Adrenal gland (tissue), 9 donors: ENCODE measurements at regions not wholly inside any gene's neighbourhood (a gene's known extent, or its start where the extent isn't known, plus 50 kb on each side); places are given as distances from the start of the nearest gene placed in this dataset.
A peak's percentile ranks its signal among the peaks of the same experiment; 100 is the strongest.
"Not testable (repeated sequence)": the region's sequence is repeated elsewhere in the genome, so short reads cannot be mapped to it uniquely, and the experiment has no call there.

Source experiments
- DNase-seq, 7 donors: peaks; one replicate each; pipeline ENCODE4 v3.0.0-alpha.2; 2019 to 2020
- H3K27ac ChIP-seq, 5 donors: fragments of 200-600 bp; sonication (generic) in 4 of 5; 1 replicate in 3 of 5; 2 replicates in 2 of 5; pipeline versions ENCODE4 v1.5.1 to v1.8.0; 2016 to 2020; ENCODE audit warnings: mild to moderate bottlenecking in 1 of 5
- H3K27me3 ChIP-seq: fragments of 200-600 bp; 2 replicates; pipeline ENCODE4 v1.8.0; 2021
- H3K36me3 ChIP-seq, 2 donors: fragments of 200-600 bp; replicated peaks in 1 of 2; 1 replicate in 1 of 2; 2 replicates in 1 of 2; pipeline versions ENCODE4 v1.5.1 to v1.8.0; 2018 to 2022
- H3K4me1 ChIP-seq, 2 donors: fragments of 200-600 bp; replicated peaks in 1 of 2; 1 replicate in 1 of 2; 2 replicates in 1 of 2; pipeline versions ENCODE4 v1.5.1 to v1.8.0; 2018 to 2021
- H3K4me3 ChIP-seq, 4 donors: fragments of 200-600 bp; sonication (generic) in 3 of 4; one replicate each; pipeline ENCODE4 v1.5.1; 2016 to 2018
- H3K9me3 ChIP-seq, 3 donors: fragments of 200-600 bp; sonication (generic) in 1 of 3; replicated peaks in 1 of 3; 1 replicate in 2 of 3; 2 replicates in 1 of 3; pipeline versions ENCODE4 v1.5.1 to v1.8.0; 2016 to 2021
- CTCF ChIP-seq, 6 experiments: fragments of 450-650 bp in 4 of 6; fragments of 200-600 bp in 2 of 6; sonication (generic) in 1 of 6; IDR thresholded peaks; 1 replicate in 5 of 6; 2 replicates in 1 of 6; pipeline versions ENCODE4 v1.5.1 to v1.8.0; 2016 to 2021; ENCODE audit warnings: antibody characterized with exemption in 6 of 6, mild to moderate bottlenecking in 2 of 6, moderate library complexity in 1 of 6
- POLR2A ChIP-seq, 2 donors: fragments of 450-650 bp; IDR thresholded peaks; one replicate each; pipeline ENCODE4 v1.6.1; 2017; ENCODE audit warnings: antibody characterized with exemption in 2 of 2, mild to moderate bottlenecking in 2 of 2, moderate library complexity in 1 of 2
- WGBS, 4 donors: extraction: QIAGEN DNeasy Blood & Tissue Kit in 2 of 4; methylation state at CpG; one replicate each; pipeline versions ENCODE4 v1.1.5 to v1.1.7; 2013 to 2017; 5-methylcytosine and 5-hydroxymethylcytosine counted together
- intact Hi-C, 2 donors: fragments of 100-400 bp; cut with DNase I; formaldehyde crosslinking; loops; one replicate each; pipeline versions ENCODE4 v1.14.1 to v1.15.0; 2022 to 2023
- donor health status: healthy with polysubstance abuse.
- donor health status: Bipolar disorder and iron deficiency.
- donor health status: DM: yes; HTN: yes; CAD: no.
- donor health status: DM: no; HTN: no; CAD: no.
- donor health status: DM: no; HTN: no; CAD: no.

GRCh38 chr17:21770466-21771446 is 78.4 kb downstream of the KCNJ18 start:
- H3K27ac ChIP-seq, H3K4me1 ChIP-seq, intact Hi-C loops, H3K36me3 ChIP-seq, H3K9me3 ChIP-seq, H3K27me3 ChIP-seq, H3K4me3 ChIP-seq: not testable (repeated sequence)
- peak in 1 of 7 donors; percentile 2 for DNase-seq
- WGBS, 4 donors = 27 to 58% (median 28%) methylated on average over 10 to 36 of the region's 70 CpGs; no CpG with 5 or more reads in 1 of the 4 donors

- DNase-seq = peak in 1 of 7 donors; percentile 33
- WGBS, 4 donors = 61 to 66% (median 65%) methylated on average over 4 of the region's 4 CpGs; no CpG with 5 or more reads in 1 of the 4 donors
- Histone ChIP-seq H3K27me3 (no peaks in the 10 kb centered on the region), H3K36me3 (no peaks in the 10 kb centered on the region), H3K4me3 (no peak overlapping the region), H3K9me3 (no peaks in the 10 kb centered on the region), H3K27ac (no peak overlapping the region), H3K4me1 (no peaks in the 10 kb centered on the region)
- TF ChIP-seq CTCF (IDR thresholded peaks at IDR 0.05) (no peak), POLR2A (IDR thresholded peaks at IDR 0.05) (no peak)
- intact Hi-C loops = no loop called here
Measured at GRCh38 chr17:21772321-21772720, 80.0 kb downstream of the KCNJ18 start.

GRCh38 chr17:21772991-21773713 is 80.8 kb downstream of the KCNJ18 start:
- intact Hi-C loops, H3K27me3 ChIP-seq, H3K36me3 ChIP-seq, DNase-seq, H3K4me3 ChIP-seq, H3K27ac ChIP-seq, H3K4me1 ChIP-seq, H3K9me3 ChIP-seq: not testable (repeated sequence)
- WGBS, 4 donors = 81 to 88% (median 84%) methylated on average over 12 to 15 of the region's 15 CpGs

GRCh38 chr17:21774263-21774662 is 81.9 kb downstream of the KCNJ18 start:
- 78 to 83% (median 79%) methylated on average over 3 to 7 of the region's 7 CpGs; no CpG with 5 or more reads in 1 of the 4 donors for WGBS, 4 donors
- H3K4me3 ChIP-seq = no peak overlapping the region
- no peak for DNase-seq
- H3K9me3 ChIP-seq = no peaks in the 10 kb centered on the region
- no peaks in the 10 kb centered on the region for H3K4me1 ChIP-seq
- no peaks in the 10 kb centered on the region for H3K27me3 ChIP-seq
- intact Hi-C loops = no loop called here
- H3K27ac ChIP-seq = no peak overlapping the region
- H3K36me3 ChIP-seq = no peaks in the 10 kb centered on the region
- TF ChIP-seq POLR2A (IDR thresholded peaks at IDR 0.05) = no peak
- TF ChIP-seq CTCF (IDR thresholded peaks at IDR 0.05) = no peak

GRCh38 chr17:21775566-21775965 is 83.2 kb downstream of the KCNJ18 start:
- H3K36me3 ChIP-seq, H3K4me1 ChIP-seq, intact Hi-C loops, H3K9me3 ChIP-seq, DNase-seq, H3K4me3 ChIP-seq, H3K27ac ChIP-seq, H3K27me3 ChIP-seq: not testable (repeated sequence)
- WGBS, 4 donors = 68 to 69% methylated on average over 8 of the region's 8 CpGs; no CpG with 5 or more reads in 2 of the 4 donors

GRCh38 chr17:21776921-21777320 is 84.6 kb downstream of the KCNJ18 start:
- WGBS, 4 donors = 76 to 82% (median 77%) methylated on average over 7 to 11 of the region's 12 CpGs
- DNase-seq, H3K4me3 ChIP-seq, H3K27me3 ChIP-seq, H3K9me3 ChIP-seq, intact Hi-C loops, H3K4me1 ChIP-seq, H3K27ac ChIP-seq, H3K36me3 ChIP-seq: not testable (repeated sequence)

GRCh38 chr17:21778866-21779265 is 86.5 kb downstream of the KCNJ18 start:
- DNase-seq, H3K27me3 ChIP-seq, H3K4me1 ChIP-seq, H3K36me3 ChIP-seq, H3K27ac ChIP-seq, intact Hi-C loops, H3K9me3 ChIP-seq, H3K4me3 ChIP-seq: not testable (repeated sequence)
- WGBS, 4 donors = 64 to 89% (median 65%) methylated on average over 2 of the region's 2 CpGs

GRCh38 chr17:21780293-21780888 is 88.1 kb downstream of the KCNJ18 start:
- H3K4me1 ChIP-seq, H3K36me3 ChIP-seq, H3K4me3 ChIP-seq, DNase-seq, intact Hi-C loops, H3K27me3 ChIP-seq, H3K27ac ChIP-seq, H3K9me3 ChIP-seq: not testable (repeated sequence)
- WGBS, 4 donors = 61 to 90% (median 78%) methylated on average over 2 to 7 of the region's 8 CpGs
